Liver (tissue), 8 donors: ENCODE measurements at regions not wholly inside any gene's neighbourhood (a gene's known extent, or its start where the extent isn't known, plus 50 kb on each side); places are given as distances from the start of the nearest gene placed in this dataset.

Source experiments
- DNase-seq: peaks from one replicate; pipeline ENCODE4 v3.0.0-alpha.2; 2017; ENCODE audit warnings: low spot score
- H3K27ac ChIP-seq, 2 donors: one replicate each; pipeline ENCODE4 v1.7.0; 2013; ENCODE audit warnings: inconsistent platforms in 2 of 2, low read length in 2 of 2, control low read depth in 1 of 2, low read depth in 1 of 2, mild to moderate bottlenecking in 1 of 2
- H3K27me3 ChIP-seq, 4 donors: one replicate each; pipeline versions ENCODE4 v1.6.1 to v1.7.0; 2013; ENCODE audit warnings: low read length in 3 of 4, inconsistent platforms in 1 of 4, mild to moderate bottlenecking in 1 of 4, moderate library complexity in 1 of 4; ENCODE audit not compliant: control insufficient read depth in 4 of 4, insufficient read depth in 4 of 4
- H3K36me3 ChIP-seq, 4 donors: one replicate each; pipeline versions ENCODE4 v1.6.1 to v1.7.0; 2013; ENCODE audit warnings: low read length in 3 of 4, mild to moderate bottlenecking in 3 of 4, low read depth in 1 of 4, moderate library complexity in 1 of 4; ENCODE audit not compliant: control insufficient read depth in 4 of 4, insufficient read depth in 3 of 4
- H3K4me1 ChIP-seq, 4 donors: one replicate each; pipeline versions ENCODE4 v1.6.1 to v1.7.0; 2013; ENCODE audit warnings: low read length in 3 of 4, mild to moderate bottlenecking in 3 of 4, moderate library complexity in 1 of 4; ENCODE audit not compliant: control insufficient read depth in 4 of 4, insufficient read depth in 4 of 4
- H3K4me3 ChIP-seq, 3 donors: one replicate each; pipeline versions ENCODE4 v1.6.1 to v1.7.0; 2013; ENCODE audit warnings: low read length in 3 of 3, control low read depth in 1 of 3, low read depth in 1 of 3, mild to moderate bottlenecking in 1 of 3
- H3K9ac ChIP-seq, 2 donors: one replicate each; pipeline ENCODE4 v1.7.0; 2013; ENCODE audit warnings: low read length in 2 of 2, mild to moderate bottlenecking in 2 of 2, moderate library complexity in 2 of 2, control low read depth in 1 of 2, low read depth in 1 of 2
- H3K9me3 ChIP-seq, 4 donors: one replicate each; pipeline versions ENCODE4 v1.6.1 to v1.7.0; 2013; ENCODE audit warnings: low read length in 3 of 4; ENCODE audit not compliant: control insufficient read depth in 4 of 4
- ATF3 ChIP-seq: IDR thresholded peaks from 2 replicates; pipeline ENCODE4 v1.6.1; 2016; ENCODE audit warnings: antibody characterized with exemption
- CTCF ChIP-seq: fragments of 150-350 bp; IDR thresholded peaks from 2 replicates; pipeline ENCODE4 v1.5.1; 2017; ENCODE audit warnings: improper control_type of control experiment, low read depth, low read length; ENCODE audit not compliant: missing input control
- EGR1 ChIP-seq, 2 donors: IDR thresholded peaks; 2 replicates each; pipeline ENCODE4 v1.6.1; 2016 to 2018; ENCODE audit warnings: antibody characterized with exemption in 2 of 2, low read depth in 2 of 2
- FOXA1 ChIP-seq: IDR thresholded peaks from 2 replicates; pipeline ENCODE4 v1.6.1; 2016; ENCODE audit warnings: antibody characterized with exemption
- GABPA ChIP-seq, 2 donors: IDR thresholded peaks in 1 of 2; conservative IDR thresholded peaks in 1 of 2; 2 replicates each; pipeline ENCODE4 v1.6.1; 2016; ENCODE audit warnings: antibody characterized with exemption in 2 of 2, mild to moderate bottlenecking in 1 of 2, moderate library complexity in 1 of 2
- HNF4G ChIP-seq: IDR thresholded peaks from 2 replicates; pipeline ENCODE4 v1.6.1; 2016; ENCODE audit warnings: antibody characterized with exemption
- JUND ChIP-seq, 2 donors: IDR thresholded peaks; 2 replicates each; pipeline ENCODE4 v1.6.1; 2016; ENCODE audit warnings: antibody characterized with exemption in 2 of 2
- MAX ChIP-seq: IDR thresholded peaks from 2 replicates; pipeline ENCODE4 v1.6.1; 2016; ENCODE audit warnings: antibody characterized with exemption
- RAD21 ChIP-seq, 2 donors: IDR thresholded peaks; 2 replicates each; pipeline ENCODE4 v1.6.1; 2016; ENCODE audit warnings: antibody characterized with exemption in 2 of 2, mild to moderate bottlenecking in 2 of 2
- REST ChIP-seq: IDR thresholded peaks from 2 replicates; pipeline ENCODE4 v1.6.1; 2016; ENCODE audit warnings: antibody characterized with exemption, mild to moderate bottlenecking
- SP1 ChIP-seq: IDR thresholded peaks from 2 replicates; pipeline ENCODE4 v1.6.1; 2018; ENCODE audit warnings: antibody characterized with exemption, mild to moderate bottlenecking
- TAF1 ChIP-seq: conservative IDR thresholded peaks from 2 replicates; pipeline ENCODE4 v1.6.1; 2016; ENCODE audit warnings: antibody characterized with exemption, mild to moderate bottlenecking
- ZBTB33 ChIP-seq: IDR thresholded peaks from 2 replicates; pipeline ENCODE4 v1.6.1; 2016; ENCODE audit warnings: antibody characterized with exemption
- WGBS: extraction: QIAGEN DNeasy Blood & Tissue Kit; methylation state at CpG from one replicate; pipeline ENCODE4 v1.1.7; 2013; 5-methylcytosine and 5-hydroxymethylcytosine counted together
- donor health status: healthy.
- donor health status: healthy.
- donor health status: healthy.
- donor health status: healthy.
- donor health status: healthy.

GRCh38 chr13:26929971-26930730 lies 169.6 kb upstream of the GPR12 start:
- Histone ChIP-seq H3K27me3 (peaks cover 0 to 13% (median 0%) of the 10 kb centered on the region in 4 donors), H3K4me3 (no peak overlapping the region), H3K4me1 (peaks cover 0 to 2% (median 0%) of the 10 kb centered on the region in 4 donors), H3K36me3 (no peaks in the 10 kb centered on the region), H3K9ac (no peak overlapping the region), H3K9me3 (no peaks in the 10 kb centered on the region), H3K27ac (no peak overlapping the region)
- peak; percentile 80 for DNase-seq
- TF ChIP-seq REST, result no peak
- peak; percentile 83 for TF ChIP-seq CTCF
- TF ChIP-seq RAD21 (IDR thresholded peaks at IDR 0.05), result peak; percentile 77 to 81
- WGBS, result 13% methylated on average over 21 of the region's 21 CpGs

GRCh38 chr13:26927511-26927910 lies 166.9 kb upstream of the GPR12 start:
- H3K9me3 ChIP-seq, result no peaks in the 10 kb centered on the region
- no peak overlapping the region for H3K27ac ChIP-seq
- H3K4me3 ChIP-seq, result no peak overlapping the region
- WGBS, result 84% methylated on average over 11 of the region's 11 CpGs
- peaks cover 0 to 19% (median 0%) of the 10 kb centered on the region in 4 donors for H3K27me3 ChIP-seq
- no peak for DNase-seq
- H3K4me1 ChIP-seq, result peaks cover 0 to 2% (median 0%) of the 10 kb centered on the region in 4 donors
- H3K36me3 ChIP-seq, result no peaks in the 10 kb centered on the region
- no peak overlapping the region for H3K9ac ChIP-seq
- TF ChIP-seq GABPA (IDR thresholded peaks at IDR 0.05 in 1 of 2, conservative IDR thresholded peaks at IDR 0.05 in 1 of 2) (no peak), CTCF (no peak), JUND (IDR thresholded peaks at IDR 0.05) (no peak), ATF3 (no peak), REST (no peak), FOXA1 (no peak), HNF4G (no peak), SP1 (no peak), MAX (no peak), ZBTB33 (no peak), EGR1 (IDR thresholded peaks at IDR 0.05; ENCODE audit: low read depth in 2 of 2) (no peak), TAF1 (no peak)
